ENCODE measurements at regions not wholly inside any gene's neighbourhood (a gene's known extent, or its start where the extent isn't known, plus 50 kb on each side); places are given as distances from the start of the nearest gene placed in this dataset.

- TF ChIP-seq CTCF (IDR thresholded peaks at IDR 0.05; ENCODE audit: borderline replicate concordance, extremely low read depth, low read length, poor library complexity, severe bottlenecking) (no peak), EZH2 (IDR thresholded peaks at IDR 0.05; ENCODE audit: borderline replicate concordance, low read depth, low read length, severe bottlenecking) (no peak)
These were observed 345.8 kb upstream of the GRID2 start for GRCh38 chr4:91957963-91958362.
